ENCODE measurements at regions not wholly inside any gene's neighbourhood (a gene's known extent, or its start where the extent isn't known, plus 50 kb on each side); places are given as distances from the start of the nearest gene placed in this dataset.

DNA sequence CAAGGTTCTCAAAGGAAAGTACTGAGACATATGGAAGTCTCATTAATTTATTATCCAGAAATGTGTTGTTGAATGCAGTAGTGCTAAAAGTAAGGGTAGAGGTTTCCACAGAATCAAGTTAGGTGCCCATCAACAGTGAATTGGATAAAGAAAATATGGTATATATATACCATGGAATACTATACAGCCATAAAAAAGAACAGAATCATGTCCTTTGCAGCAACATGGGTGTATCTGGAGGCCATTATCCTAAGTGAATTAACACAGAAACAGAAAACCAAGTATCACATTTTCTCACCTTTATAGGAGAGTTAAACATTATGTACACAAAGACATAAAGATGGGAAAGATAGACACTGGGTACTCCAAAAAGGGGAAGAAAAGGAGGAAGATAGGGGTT, 149.9 kb upstream of the RASSF8 start:
- TF ChIP-seq, protein P1, sequence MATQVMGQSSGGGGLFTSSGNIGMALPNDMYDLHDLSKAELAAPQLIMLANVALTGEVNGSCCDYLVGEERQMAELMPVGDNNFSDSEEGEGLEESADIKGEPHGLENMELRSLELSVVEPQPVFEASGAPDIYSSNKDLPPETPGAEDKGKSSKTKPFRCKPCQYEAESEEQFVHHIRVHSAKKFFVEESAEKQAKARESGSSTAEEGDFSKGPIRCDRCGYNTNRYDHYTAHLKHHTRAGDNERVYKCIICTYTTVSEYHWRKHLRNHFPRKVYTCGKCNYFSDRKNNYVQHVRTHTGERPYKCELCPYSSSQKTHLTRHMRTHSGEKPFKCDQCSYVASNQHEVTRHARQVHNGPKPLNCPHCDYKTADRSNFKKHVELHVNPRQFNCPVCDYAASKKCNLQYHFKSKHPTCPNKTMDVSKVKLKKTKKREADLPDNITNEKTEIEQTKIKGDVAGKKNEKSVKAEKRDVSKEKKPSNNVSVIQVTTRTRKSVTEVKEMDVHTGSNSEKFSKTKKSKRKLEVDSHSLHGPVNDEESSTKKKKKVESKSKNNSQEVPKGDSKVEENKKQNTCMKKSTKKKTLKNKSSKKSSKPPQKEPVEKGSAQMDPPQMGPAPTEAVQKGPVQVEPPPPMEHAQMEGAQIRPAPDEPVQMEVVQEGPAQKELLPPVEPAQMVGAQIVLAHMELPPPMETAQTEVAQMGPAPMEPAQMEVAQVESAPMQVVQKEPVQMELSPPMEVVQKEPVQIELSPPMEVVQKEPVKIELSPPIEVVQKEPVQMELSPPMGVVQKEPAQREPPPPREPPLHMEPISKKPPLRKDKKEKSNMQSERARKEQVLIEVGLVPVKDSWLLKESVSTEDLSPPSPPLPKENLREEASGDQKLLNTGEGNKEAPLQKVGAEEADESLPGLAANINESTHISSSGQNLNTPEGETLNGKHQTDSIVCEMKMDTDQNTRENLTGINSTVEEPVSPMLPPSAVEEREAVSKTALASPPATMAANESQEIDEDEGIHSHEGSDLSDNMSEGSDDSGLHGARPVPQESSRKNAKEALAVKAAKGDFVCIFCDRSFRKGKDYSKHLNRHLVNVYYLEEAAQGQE (IDR thresholded peaks at IDR 0.05; ENCODE audit: insufficient read depth in 1 of 2, low read depth in 2 of 2, low read length in 2 of 2) = no peak
- no peak for TF ChIP-seq POLR2AphosphoS5 (IDR thresholded peaks at IDR 0.05; ENCODE audit: low read depth, low read length)
